Vagina (tissue), 2 donors: ENCODE measurements at regions not wholly inside any gene's neighbourhood (a gene's known extent, or its start where the extent isn't known, plus 50 kb on each side); places are given as distances from the start of the nearest gene placed in this dataset.

ENCODE experiments used
- POLR2A ChIP-seq, 2 donors: fragments of 450-650 bp; IDR thresholded peaks; one replicate each; pipeline ENCODE4 v1.6.1; 2017; ENCODE audit warnings: antibody characterized with exemption in 2 of 2, mild to moderate bottlenecking in 2 of 2, moderate library complexity in 2 of 2
- TF ChIP-seq, protein P1 (sequence below), 3 experiments: fragments of 450-650 bp in 2 of 3; fragments of 200-600 bp in 1 of 3; sonication (generic) in 1 of 3; IDR thresholded peaks; one replicate each; pipeline ENCODE4 v1.5.1; 2017 to 2019; ENCODE audit warnings: antibody characterized with exemption in 3 of 3, mild to moderate bottlenecking in 2 of 3, moderate library complexity in 2 of 3

DNA sequence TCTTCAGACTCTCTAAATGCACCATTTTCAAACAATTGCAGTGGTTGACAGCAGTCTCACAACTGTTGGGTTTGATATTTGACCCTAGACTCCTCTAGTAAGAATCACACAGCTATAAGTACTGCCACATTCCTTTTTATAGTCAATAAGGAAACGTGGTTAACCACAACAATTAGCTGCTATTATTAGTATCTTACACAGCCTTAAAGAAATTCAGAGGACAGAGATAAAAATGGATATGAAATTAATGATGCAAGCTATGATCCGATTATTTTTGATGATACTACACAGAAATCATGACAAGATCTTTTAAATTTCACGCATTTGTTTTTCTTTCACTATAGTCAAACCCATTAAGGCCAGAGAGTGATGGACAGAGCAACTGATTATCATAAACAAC is 288.6 kb upstream of the C9orf72 start:
- TF ChIP-seq, protein P1, sequence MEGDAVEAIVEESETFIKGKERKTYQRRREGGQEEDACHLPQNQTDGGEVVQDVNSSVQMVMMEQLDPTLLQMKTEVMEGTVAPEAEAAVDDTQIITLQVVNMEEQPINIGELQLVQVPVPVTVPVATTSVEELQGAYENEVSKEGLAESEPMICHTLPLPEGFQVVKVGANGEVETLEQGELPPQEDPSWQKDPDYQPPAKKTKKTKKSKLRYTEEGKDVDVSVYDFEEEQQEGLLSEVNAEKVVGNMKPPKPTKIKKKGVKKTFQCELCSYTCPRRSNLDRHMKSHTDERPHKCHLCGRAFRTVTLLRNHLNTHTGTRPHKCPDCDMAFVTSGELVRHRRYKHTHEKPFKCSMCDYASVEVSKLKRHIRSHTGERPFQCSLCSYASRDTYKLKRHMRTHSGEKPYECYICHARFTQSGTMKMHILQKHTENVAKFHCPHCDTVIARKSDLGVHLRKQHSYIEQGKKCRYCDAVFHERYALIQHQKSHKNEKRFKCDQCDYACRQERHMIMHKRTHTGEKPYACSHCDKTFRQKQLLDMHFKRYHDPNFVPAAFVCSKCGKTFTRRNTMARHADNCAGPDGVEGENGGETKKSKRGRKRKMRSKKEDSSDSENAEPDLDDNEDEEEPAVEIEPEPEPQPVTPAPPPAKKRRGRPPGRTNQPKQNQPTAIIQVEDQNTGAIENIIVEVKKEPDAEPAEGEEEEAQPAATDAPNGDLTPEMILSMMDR (IDR thresholded peaks at IDR 0.05): no peak
- TF ChIP-seq POLR2A (IDR thresholded peaks at IDR 0.05): no peak
